Left colon (tissue), 2 donors: ENCODE measurements at regions not wholly inside any gene's neighbourhood (a gene's known extent, or its start where the extent isn't known, plus 50 kb on each side); places are given as distances from the start of the nearest gene placed in this dataset.

ENCODE experiments used
- ATAC-seq: fragments of 200-7000 bp; cut with Tn5 transposase; one replicate; pipeline ENCODE4 v1.9.1; 2020; ENCODE audit warnings: mild to moderate bottlenecking, moderate library complexity
- DNase-seq, 2 donors: peaks; one replicate each; pipeline ENCODE4 v3.0.0-alpha.2; 2020
- intact Hi-C, 2 donors: fragments of 100-400 bp; cut with DNase I in 1 of 2; cut with micrococcal nuclease in 1 of 2; formaldehyde crosslinking; loops; one replicate each; pipeline versions ENCODE4 v1.11.2 to v1.14.0; 2022; cut with DNase I, micrococcal nuclease
- donor health status: DM: no; HTN: no; CAD: no.
- donor health status: DM: yes; HTN: yes; CAD: no.

DNA sequence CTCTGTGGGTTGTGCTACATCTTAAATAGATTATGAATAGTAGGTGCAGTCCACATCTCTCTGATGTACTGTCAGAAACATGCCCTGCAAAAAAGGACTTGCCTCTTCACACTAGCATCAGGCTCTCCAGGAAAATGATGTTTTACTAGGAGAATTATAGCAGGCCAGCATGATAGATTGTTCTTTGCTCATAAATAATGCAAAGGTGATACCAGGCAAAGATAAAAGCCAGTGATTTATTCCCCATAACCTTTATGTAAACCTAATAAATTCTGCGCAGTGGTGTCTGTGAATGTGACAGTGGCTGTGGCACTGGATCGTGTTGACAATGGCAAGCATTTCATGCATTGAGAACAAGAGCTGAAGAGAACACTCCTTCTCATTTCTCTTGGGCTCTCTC lies 646.5 kb upstream of the SEL1L start:
- DNase-seq (no peak), ATAC-seq (no peak)
- intact Hi-C loops, result no loop called here

- DNase-seq (no peak), ATAC-seq (no peak)
- intact Hi-C loops, result no loop called here
Observed at GRCh38 chr14:82182646-82183045, 649.0 kb upstream of the SEL1L start.

GRCh38 chr14:82190742-82191141 lies 657.1 kb upstream of the SEL1L start:
- intact Hi-C loops, result no loop called here
- ATAC-seq (no peak), DNase-seq (no peak)

DNA sequence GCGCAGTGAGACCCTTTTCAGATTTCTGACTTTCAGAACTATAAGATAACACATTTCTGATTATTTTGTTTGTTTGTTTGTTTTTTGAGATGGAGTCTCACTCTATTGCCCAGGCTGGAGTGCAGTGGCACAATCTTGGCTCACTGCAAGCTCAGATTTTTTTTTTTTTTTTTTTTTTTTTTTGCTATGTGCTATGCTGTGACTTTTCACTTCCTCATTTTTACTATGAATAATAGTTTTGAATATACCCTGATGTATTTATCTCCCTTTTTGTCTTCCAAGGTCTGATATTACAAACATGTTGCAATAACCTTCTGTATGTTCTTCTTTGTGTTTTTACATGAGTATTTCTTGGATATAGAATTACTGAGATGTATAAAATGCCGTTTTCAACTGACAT lies 658.7 kb upstream of the SEL1L start:
- ATAC-seq (no peak), DNase-seq (no peak)
- intact Hi-C loops, result no loop called here

DNA sequence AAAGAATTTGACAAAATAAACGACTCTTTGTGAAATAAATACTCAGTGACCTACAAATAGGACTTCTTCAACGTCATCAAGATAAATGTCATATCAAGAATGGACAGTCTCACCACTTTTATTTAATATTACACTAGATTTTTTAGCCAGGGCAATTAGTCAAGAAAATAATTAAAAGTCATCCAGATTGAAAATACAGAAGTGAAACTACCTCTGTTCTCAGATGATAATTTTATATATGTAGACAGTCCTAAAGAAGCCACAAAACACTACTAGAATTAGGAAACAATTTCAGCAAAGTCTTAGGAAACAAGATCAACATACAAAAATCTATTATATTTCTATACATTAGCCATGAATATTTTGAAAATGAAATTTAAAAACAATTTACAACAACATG lies 689.6 kb upstream of the SEL1L start:
- no peak for DNase-seq
- ATAC-seq, result no peak
- intact Hi-C loops, result no loop called here

- no peak for DNase-seq
- ATAC-seq, result no peak
- intact Hi-C loops, result no loop called here
Observed at GRCh38 chr14:82224610-82225009, 691.0 kb upstream of the SEL1L start.

DNA sequence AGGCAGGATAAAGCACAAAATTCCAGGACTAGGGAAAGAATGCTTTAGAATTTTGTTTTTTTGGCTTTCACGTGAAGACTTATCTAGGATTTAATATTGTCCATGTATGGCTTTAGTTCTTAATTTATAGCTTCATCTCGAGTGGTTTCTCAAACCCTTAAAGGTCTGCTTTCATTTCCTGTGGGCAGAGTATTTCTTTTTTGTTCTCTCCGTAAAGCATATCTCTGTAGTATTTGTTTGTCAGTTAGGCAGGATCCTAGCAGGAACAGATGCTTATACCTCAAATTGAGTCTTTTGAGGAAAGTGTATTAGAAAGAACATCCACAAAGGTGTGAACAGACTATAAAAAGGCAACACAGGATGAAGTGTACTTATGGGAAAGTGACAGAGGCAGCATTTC lies 697.1 kb upstream of the SEL1L start:
- DNase-seq, result no peak
- intact Hi-C loops, result no loop called here
- no peak for ATAC-seq

DNA sequence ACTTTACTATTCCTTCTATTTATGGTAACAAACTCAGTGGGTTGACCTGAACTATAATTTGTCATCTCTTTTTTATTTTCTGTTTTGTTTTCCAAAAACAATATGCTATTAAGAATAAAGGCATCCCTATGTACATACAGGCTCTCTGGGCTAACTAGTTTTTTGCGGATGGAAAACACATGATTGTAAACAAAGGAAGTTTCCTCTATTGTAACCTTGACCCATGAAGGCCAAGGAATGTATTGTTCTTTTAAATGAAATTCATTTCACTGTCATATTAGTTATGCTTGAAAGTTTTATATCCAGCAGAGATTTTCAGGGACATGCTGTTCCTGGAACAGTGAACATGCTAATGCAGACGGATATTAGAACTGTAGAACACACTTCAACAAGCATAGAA lies 705.0 kb upstream of the SEL1L start:
- intact Hi-C loops, result no loop called here
- DNase-seq, result no peak
- no peak for ATAC-seq

DNA sequence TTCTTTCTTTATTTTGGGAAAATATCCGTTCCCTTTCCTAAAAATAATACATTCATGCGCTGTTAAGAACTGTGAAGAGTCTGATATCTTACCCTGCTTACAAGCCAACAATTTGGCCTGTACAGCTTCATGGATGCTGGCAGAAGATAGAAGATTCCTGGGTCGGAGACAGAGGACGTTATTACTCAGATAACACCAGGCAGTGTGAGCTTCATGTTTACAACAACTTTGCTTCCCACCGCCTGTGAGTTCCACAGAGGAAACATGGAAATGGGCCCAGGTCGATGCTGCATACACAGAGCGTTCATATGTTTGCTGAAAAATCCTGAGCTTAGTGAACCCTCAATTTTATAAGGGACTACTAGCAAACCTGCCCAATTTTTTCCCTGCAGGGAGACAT lies 705.6 kb upstream of the SEL1L start:
- ATAC-seq (no peak), DNase-seq (no peak)
- intact Hi-C loops, result no loop called here

- no peak for DNase-seq
- ATAC-seq, result no peak
- intact Hi-C loops, result no loop called here
Observed at GRCh38 chr14:82244791-82245190, 711.1 kb upstream of the SEL1L start.

GRCh38 chr14:82251494-82251893 lies 717.8 kb upstream of the SEL1L start:
- no peak for ATAC-seq

DNA sequence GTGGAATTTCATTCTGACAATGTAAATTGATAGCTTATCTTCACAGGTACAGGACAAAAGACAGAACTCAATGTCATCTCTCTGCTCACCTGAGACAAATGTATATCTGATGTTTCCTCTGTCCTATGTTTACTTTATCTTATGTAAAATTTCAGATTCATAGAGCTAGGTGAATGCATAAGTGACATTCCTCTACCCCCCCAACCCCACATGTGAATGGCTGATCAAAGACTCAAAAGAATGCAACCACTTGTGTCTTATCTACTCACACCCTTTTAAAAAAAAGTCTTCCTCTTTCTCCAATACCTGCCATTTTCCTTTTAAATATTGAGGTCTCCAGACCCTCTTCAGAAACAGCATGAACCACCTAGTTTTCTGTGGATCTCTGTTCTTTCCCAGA lies 736.6 kb upstream of the SEL1L start:
- ATAC-seq (no peak), DNase-seq (no peak)

More at GRCh38 chr14:82251494-82251893, 717.8 kb upstream of the SEL1L start:
- intact Hi-C loops, result no loop called here
- DNase-seq, result no peak

GRCh38 chr14:82298811-82299210 lies 765.2 kb upstream of the SEL1L start:
- intact Hi-C loops, result no loop called here
- DNase-seq (no peak), ATAC-seq (no peak)

More for the DNA sequence above, 736.6 kb upstream of the SEL1L start:
- intact Hi-C loops, result no loop called here

- ATAC-seq, result no peak
- intact Hi-C loops, result no loop called here
- no peak for DNase-seq
Observed at GRCh38 chr14:82309199-82309598, 775.5 kb upstream of the SEL1L start.

DNA sequence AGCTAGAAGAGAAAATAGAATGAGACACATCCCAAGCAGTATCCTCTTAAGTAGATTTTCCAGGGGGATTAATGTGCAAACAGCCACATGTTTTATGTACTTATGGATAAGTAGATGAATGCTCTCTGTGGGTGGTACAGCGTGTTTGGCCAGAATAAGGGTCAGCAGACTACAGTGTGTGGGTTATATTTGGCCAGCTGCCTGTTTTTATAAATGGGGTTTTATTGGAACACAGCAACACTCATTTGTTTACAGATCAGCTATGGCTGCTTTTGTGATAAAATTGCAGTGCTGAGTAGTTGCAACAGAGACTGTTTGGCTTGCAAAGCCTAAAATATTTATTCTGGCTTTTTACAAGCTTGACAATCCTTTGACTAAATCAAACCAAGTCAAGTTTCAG lies 780.2 kb upstream of the SEL1L start:
- intact Hi-C loops, result no loop called here
- ATAC-seq, result no peak
- no peak for DNase-seq

DNA sequence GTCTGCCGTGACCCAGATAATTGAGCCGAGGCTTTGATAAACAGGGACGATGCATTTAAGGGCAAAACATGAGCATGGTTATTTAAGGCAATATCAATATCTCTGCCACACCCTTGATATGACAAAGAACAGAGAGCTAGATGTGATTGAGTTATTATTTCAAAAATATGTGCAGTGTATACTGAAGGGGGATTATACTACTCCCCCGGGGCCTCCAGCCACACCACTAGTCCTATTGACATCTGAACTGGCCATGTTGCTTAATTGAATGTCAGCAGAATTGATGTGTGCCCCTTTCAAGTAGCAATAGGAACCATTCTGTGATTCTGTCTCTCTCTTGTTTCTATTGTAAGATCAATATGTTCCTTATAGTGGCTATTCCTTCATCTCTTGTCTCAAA lies 794.8 kb upstream of the SEL1L start:
- ATAC-seq, result no peak
- DNase-seq, result no peak
- intact Hi-C loops, result no loop called here

DNA sequence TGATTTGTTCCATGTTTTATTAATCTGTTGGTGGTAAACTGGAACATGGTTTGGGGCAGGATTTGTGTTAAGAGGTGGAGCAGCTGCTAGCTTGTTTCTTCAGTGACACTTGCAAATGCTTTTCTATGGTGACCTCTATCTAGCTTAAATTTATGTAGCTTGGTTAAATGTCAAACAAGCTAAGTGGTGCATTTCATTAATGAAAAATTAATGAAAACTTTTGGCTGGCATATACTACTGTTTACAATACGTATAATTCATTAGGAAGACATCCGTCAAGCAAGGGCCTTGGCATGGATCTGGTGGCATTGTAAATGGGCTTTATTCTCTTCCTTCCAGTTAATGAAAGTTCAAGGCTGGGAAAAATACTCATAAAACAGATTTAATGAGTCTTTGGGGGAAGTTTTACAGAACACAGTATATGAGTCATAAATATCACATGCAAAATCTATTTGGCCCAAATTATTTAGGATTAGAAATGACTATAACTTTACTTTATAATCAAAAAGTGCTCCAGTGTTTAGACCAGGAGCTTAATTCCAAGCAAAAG lies 807.7 kb upstream of the SEL1L start:
- DNase-seq (no peak), ATAC-seq (no peak)
- intact Hi-C loops, result no loop called here

DNA sequence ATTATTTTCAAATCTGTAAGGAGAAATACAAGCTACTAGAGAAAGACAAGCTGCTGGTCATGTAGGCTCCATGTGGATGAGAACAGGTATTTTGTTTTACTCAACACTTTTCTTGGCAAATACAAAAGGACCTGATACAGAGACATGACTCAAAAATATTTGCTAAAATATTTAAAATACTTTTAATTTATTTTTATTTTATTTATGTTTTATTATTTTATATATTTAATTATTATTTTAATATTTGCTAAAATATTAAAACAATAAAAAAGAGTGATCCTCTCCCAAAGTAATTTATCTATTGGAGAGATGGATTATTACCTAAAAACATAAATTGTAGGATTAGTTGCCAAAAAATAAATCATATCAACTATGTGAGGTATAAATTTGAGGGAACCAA lies 808.9 kb upstream of the SEL1L start:
- intact Hi-C loops, result no loop called here
- DNase-seq (no peak), ATAC-seq (no peak)

GRCh38 chr14:82345184-82345583 lies 811.5 kb upstream of the SEL1L start:
- intact Hi-C loops, result no loop called here
- ATAC-seq (no peak), DNase-seq (no peak)

DNA sequence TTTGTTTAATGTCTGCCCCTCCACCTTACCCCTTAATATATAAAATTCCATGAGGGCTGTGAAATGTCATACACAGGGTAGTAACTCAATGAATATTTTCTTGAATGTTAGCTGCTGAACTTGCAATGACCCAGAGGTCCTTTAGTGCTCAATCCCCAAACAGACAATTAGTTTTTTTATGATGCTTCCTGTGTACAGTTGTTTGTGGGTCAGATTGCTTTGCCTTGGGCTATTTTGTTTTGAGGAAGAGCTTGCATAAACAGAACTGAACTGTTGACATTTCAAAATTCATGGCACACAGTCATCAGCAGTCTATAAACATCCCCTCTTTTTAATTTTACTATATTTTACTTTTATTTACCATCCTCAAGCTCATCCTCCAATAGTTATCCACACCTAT lies 820.5 kb upstream of the SEL1L start:
- ATAC-seq, result no peak
- DNase-seq, result no peak
- intact Hi-C loops, result no loop called here

GRCh38 chr14:82359201-82359600 lies 825.5 kb upstream of the SEL1L start:
- DNase-seq (no peak), ATAC-seq (no peak)
- intact Hi-C loops, result no loop called here

- intact Hi-C loops, result no loop called here
- ATAC-seq (no peak), DNase-seq (no peak)
Observed at GRCh38 chr14:82362452-82362851, 828.8 kb upstream of the SEL1L start.
